PC-9 (cell line): ENCODE measurements at regions not wholly inside any gene's neighbourhood (a gene's known extent, or its start where the extent isn't known, plus 50 kb on each side); places are given as distances from the start of the nearest gene placed in this dataset.

Experiments
- BruUV-seq: library from RNA; stranded (reverse); fragments of 400-500 nt; replicated peaks from 2 replicates; lab custom pipeline; 2021; lab: Mats Ljungman, UMichigan
- CTCF ChIA-PET: fragments of 300-600 bp; sonication (Branson Sonifier 250); formaldehyde crosslinking; loops from one replicate; lab custom pipeline; 2022; ENCODE audit warnings: antibody characterized with exemption; lab: Charles Lee
- POLR2A ChIA-PET: fragments of 300-600 bp; sonication (Branson Sonifier 250); formaldehyde crosslinking; loops from one replicate; lab custom pipeline; 2022; ENCODE audit warnings: antibody characterized with exemption; ENCODE audit not compliant: unreplicated experiment; lab: Charles Lee
- DNase-seq, 2 experiments: peaks; one replicate each; pipeline versions ENCODE4 v3.0.0 to v3.0.0-alpha.2; 2015 to 2022; ENCODE audit warnings: mixed read lengths in 1 of 2
- H2AFZ ChIP-seq: fragments of 200-600 bp; sonication (generic); 2 replicates; pipeline ENCODE4 v1.8.1; 2017; ENCODE audit warnings: antibody characterized with exemption
- H3F3A ChIP-seq: fragments of 200-600 bp; sonication (generic); 2 replicates; pipeline ENCODE4 v1.8.1; 2017; ENCODE audit warnings: antibody characterized with exemption, mild to moderate bottlenecking, low read depth; ENCODE audit not compliant: insufficient read depth
- H3K27ac ChIP-seq: fragments of 200-600 bp; sonication (generic); 2 replicates; pipeline ENCODE4 v1.6.1; 2016; ENCODE audit warnings: mixed run types
- H3K27me3 ChIP-seq: fragments of 200-600 bp; sonication (generic); 2 replicates; pipeline ENCODE4 v1.6.1; 2016; ENCODE audit warnings: low read depth, mixed run types; ENCODE audit not compliant: insufficient read depth
- H3K36me3 ChIP-seq: fragments of 200-600 bp; sonication (generic); 2 replicates; pipeline ENCODE4 v1.6.1; 2016; ENCODE audit warnings: low read depth, mixed run types
- H3K4me1 ChIP-seq: fragments of 200-600 bp; sonication (generic); replicated peaks from 2 replicates; pipeline ENCODE4 v1.6.1; 2016; ENCODE audit warnings: mixed run types; ENCODE audit not compliant: insufficient read depth
- H3K4me2 ChIP-seq: fragments of 200-600 bp; sonication (generic); 2 replicates; pipeline ENCODE4 v1.6.1; 2017; ENCODE audit warnings: mixed run types
- H3K4me3 ChIP-seq: fragments of 200-600 bp; sonication (generic); 2 replicates; pipeline ENCODE4 v1.6.1; 2016; ENCODE audit warnings: mixed run types
- H3K79me2 ChIP-seq: fragments of 200-600 bp; sonication (generic); 2 replicates; pipeline ENCODE4 v1.6.1; 2017; ENCODE audit warnings: low read depth, mixed run types
- H3K9me2 ChIP-seq: fragments of 200-600 bp; sonication (generic); 2 replicates; pipeline ENCODE4 v1.8.1; 2017; ENCODE audit warnings: mild to moderate bottlenecking; ENCODE audit not compliant: insufficient read depth
- H3K9me3 ChIP-seq: fragments of 200-600 bp; sonication (generic); 2 replicates; pipeline ENCODE4 v1.8.1; 2016; ENCODE audit warnings: low read depth; ENCODE audit not compliant: insufficient read depth
- H4K20me1 ChIP-seq: fragments of 200-600 bp; sonication (generic); 2 replicates; pipeline ENCODE4 v1.8.1; 2017; ENCODE audit not compliant: insufficient read depth
- EZH2 ChIP-seq: fragments of 200-600 bp; sonication (generic); IDR thresholded peaks from 2 replicates; pipeline ENCODE4 v1.8.0; 2017; ENCODE audit warnings: antibody characterized with exemption, low read depth
- intact Hi-C: fragments of 100-400 bp; cut with micrococcal nuclease; formaldehyde crosslinking; loops from one replicate; pipeline ENCODE4 v1.10.0; 2022; ENCODE audit not compliant: unreplicated experiment
- TF ChIP-seq, protein P1 (sequence below): fragments of 200-600 bp; sonication (generic); conservative IDR thresholded peaks from 2 replicates; pipeline ENCODE4 v1.6.1; 2017; ENCODE audit warnings: mixed run types, antibody characterized with exemption, mild to moderate bottlenecking, moderate library complexity

DNA sequence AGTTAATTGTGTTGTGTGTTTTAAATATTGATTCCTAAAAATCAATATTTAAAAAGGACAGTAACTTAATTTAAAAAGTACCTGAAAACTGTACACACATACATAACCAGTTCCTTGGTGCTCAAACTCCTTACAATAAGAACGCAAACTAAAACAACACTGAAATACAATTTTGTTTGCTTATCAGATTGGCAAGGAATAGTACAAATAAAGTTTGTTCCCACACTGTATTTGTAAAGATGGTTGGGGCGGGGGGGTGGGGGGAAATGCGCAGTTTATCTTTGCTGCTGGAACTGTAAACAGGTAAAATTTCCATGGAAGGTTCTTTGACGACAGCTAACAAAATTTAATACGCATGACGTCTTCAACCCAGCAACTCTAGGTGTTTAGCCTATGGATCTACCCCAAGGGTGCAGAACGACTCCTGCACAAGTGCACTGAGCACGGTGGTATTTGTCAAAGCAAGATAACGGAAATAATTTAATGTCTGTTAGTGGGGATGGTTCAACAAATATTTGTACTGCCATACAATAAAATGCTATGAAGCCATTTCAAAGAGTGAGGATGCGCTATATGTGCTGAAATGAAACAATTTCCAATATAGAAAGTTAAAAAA, 96.5 kb downstream of the ING1 start:
- Histone ChIP-seq H3K79me2 (no peaks in the 10 kb centered on the region), H3K27me3 (no peaks in the 10 kb centered on the region), H3K4me1 (peaks cover 4% of the 10 kb centered on the region; the same call in 1 of the 2 replicates), H3K9me3 (no peaks in the 10 kb centered on the region), H3K4me2 (no peak overlapping the region), H3K27ac (no peak overlapping the region), H3K9me2 (no peaks in the 10 kb centered on the region), H3K36me3 (no peaks in the 10 kb centered on the region), H3F3A (peaks cover 3% of the 10 kb centered on the region; the same call in 1 of the 2 replicates), H2AFZ (no peak overlapping the region), H4K20me1 (no peaks in the 10 kb centered on the region), H3K4me3 (no peak overlapping the region)
- ChIA-PET CTCF (no interaction called here), POLR2A (no interaction called here)
- BruUV-seq, result no TSS peak
- TF ChIP-seq, protein P1, sequence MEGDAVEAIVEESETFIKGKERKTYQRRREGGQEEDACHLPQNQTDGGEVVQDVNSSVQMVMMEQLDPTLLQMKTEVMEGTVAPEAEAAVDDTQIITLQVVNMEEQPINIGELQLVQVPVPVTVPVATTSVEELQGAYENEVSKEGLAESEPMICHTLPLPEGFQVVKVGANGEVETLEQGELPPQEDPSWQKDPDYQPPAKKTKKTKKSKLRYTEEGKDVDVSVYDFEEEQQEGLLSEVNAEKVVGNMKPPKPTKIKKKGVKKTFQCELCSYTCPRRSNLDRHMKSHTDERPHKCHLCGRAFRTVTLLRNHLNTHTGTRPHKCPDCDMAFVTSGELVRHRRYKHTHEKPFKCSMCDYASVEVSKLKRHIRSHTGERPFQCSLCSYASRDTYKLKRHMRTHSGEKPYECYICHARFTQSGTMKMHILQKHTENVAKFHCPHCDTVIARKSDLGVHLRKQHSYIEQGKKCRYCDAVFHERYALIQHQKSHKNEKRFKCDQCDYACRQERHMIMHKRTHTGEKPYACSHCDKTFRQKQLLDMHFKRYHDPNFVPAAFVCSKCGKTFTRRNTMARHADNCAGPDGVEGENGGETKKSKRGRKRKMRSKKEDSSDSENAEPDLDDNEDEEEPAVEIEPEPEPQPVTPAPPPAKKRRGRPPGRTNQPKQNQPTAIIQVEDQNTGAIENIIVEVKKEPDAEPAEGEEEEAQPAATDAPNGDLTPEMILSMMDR, result no peak
- TF ChIP-seq EZH2, result no peak
- DNase-seq, result no peak
- intact Hi-C loops, result no loop called here

DNA sequence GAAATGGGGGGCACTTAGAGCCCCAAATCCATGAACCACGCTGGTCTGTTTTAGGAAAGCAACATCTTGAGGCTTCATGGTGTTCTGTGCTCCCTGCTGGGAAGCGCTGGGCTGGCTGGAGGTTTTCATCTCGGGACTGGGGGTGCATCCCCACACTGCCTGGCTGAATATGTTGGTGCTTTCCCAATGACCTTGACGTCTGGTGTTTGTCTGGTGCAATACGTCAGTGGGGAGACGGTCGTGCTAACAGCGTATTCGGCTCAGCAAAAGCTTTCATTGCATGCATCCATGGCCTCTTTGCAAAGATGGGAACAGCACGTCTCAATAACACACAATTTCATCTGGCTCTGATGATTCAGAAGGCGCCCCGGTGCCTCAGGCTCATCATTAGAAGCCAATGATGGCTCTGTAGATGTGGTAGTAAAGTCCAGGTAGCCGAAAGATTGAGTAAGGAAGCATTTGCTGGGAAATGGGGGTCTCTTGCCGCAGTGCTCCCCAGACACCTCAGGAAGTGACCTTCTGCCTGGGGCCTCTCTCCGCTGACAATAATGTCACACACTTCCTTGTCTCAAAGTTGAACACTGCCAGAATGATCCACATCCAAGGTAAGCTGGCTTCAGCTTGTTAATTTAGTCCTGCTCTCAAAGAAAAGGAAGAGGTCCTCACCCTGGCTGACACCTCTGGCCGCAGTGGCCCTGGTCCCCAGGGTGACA, 97.7 kb downstream of the ING1 start:
- Histone ChIP-seq H3K4me1 (peaks cover 16% of the 10 kb centered on the region; the same call in 1 of the 2 replicates), H3K9me2 (no peaks in the 10 kb centered on the region), H3K27ac (no peak overlapping the region), H3K4me3 (no peak overlapping the region), H3K36me3 (no peaks in the 10 kb centered on the region), H3K9me3 (no peaks in the 10 kb centered on the region), H4K20me1 (no peaks in the 10 kb centered on the region), H3K79me2 (no peaks in the 10 kb centered on the region), H3F3A (peaks cover 15% of the 10 kb centered on the region; the same call in 1 of the 2 replicates), H2AFZ (no peak overlapping the region), H3K27me3 (no peaks in the 10 kb centered on the region), H3K4me2 (no peak overlapping the region)
- POLR2A ChIA-PET, result no interaction called here
- BruUV-seq, result no TSS peak
- TF ChIP-seq, protein P1, result no peak
- TF ChIP-seq EZH2, result no peak
- DNase-seq, result no peak
- intact Hi-C loops, result no loop called here
- CTCF ChIA-PET, result no interaction called here

DNA sequence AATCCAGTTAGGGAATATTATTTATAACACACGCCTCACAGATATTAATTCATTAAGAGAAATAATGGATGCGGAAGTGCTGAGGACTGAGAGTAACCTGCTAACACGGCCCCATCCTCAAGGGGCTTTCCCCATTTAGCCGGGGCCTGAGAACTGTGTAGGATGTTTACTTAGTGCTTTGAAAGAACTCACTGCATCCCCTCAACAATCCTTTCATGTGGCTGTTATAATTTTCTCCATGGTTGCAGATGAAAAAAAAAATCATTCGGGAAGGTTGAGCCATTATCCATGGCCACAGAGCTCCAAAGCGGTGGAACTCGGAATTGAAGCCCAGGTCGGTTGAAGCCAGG, 98.2 kb downstream of the ING1 start:
- ChIA-PET POLR2A (no interaction called here), CTCF (no interaction called here)
- Histone ChIP-seq H2AFZ (no peak overlapping the region), H3K27ac (no peak overlapping the region), H3K79me2 (no peaks in the 10 kb centered on the region), H3F3A (peaks cover 18% of the 10 kb centered on the region; the same call in 1 of the 2 replicates), H4K20me1 (no peaks in the 10 kb centered on the region), H3K4me1 (peaks cover 18% of the 10 kb centered on the region; the same call in 1 of the 2 replicates), H3K9me3 (no peaks in the 10 kb centered on the region), H3K4me2 (no peak overlapping the region), H3K27me3 (no peaks in the 10 kb centered on the region), H3K4me3 (no peak overlapping the region), H3K36me3 (no peaks in the 10 kb centered on the region), H3K9me2 (no peaks in the 10 kb centered on the region)
- TF ChIP-seq, protein P1, result no peak
- DNase-seq, result no peak
- BruUV-seq, result no TSS peak
- intact Hi-C loops, result no loop called here
